ENCODE measurements at regions not wholly inside any gene's neighbourhood (a gene's known extent, or its start where the extent isn't known, plus 50 kb on each side); places are given as distances from the start of the nearest gene placed in this dataset.

DNA sequence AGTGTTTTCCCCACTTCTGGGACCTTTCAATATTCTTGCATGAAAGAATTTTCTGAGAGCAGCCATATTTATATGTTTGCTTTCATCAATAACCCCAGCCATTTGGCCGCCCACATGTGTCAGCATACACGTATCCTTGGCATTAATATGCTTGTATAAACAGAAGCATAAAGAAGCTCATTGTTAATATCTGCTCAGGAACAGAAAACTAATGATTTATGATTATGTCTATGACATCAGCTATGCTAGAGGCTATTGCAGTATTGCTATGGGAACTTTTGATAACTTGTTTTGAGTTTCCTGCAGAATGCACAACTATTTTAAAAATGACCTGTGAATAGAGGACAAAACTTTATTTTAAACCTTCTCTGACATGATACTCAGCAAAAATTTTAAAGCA is 300.9 kb upstream of the MTPN start:
- no peak overlapping the region for H3K4me3 ChIP-seq (ENCODE audit: low read depth, low read length)
- CTCF ChIA-PET: no interaction called here
- TF ChIP-seq, protein P1, sequence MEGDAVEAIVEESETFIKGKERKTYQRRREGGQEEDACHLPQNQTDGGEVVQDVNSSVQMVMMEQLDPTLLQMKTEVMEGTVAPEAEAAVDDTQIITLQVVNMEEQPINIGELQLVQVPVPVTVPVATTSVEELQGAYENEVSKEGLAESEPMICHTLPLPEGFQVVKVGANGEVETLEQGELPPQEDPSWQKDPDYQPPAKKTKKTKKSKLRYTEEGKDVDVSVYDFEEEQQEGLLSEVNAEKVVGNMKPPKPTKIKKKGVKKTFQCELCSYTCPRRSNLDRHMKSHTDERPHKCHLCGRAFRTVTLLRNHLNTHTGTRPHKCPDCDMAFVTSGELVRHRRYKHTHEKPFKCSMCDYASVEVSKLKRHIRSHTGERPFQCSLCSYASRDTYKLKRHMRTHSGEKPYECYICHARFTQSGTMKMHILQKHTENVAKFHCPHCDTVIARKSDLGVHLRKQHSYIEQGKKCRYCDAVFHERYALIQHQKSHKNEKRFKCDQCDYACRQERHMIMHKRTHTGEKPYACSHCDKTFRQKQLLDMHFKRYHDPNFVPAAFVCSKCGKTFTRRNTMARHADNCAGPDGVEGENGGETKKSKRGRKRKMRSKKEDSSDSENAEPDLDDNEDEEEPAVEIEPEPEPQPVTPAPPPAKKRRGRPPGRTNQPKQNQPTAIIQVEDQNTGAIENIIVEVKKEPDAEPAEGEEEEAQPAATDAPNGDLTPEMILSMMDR (IDR thresholded peaks at IDR 0.05; ENCODE audit: insufficient read depth, low read depth, low read length): no peak
- POLR2A ChIA-PET: no interaction called here
- no peaks in the 10 kb centered on the region for H3K27me3 ChIP-seq (ENCODE audit: control insufficient read depth, insufficient read depth, low read length)
- H3K36me3 ChIP-seq (ENCODE audit: control insufficient read depth, insufficient read depth, low read length): no peaks in the 10 kb centered on the region
- DNase-seq (ENCODE audit: low read depth): no peak

DNA sequence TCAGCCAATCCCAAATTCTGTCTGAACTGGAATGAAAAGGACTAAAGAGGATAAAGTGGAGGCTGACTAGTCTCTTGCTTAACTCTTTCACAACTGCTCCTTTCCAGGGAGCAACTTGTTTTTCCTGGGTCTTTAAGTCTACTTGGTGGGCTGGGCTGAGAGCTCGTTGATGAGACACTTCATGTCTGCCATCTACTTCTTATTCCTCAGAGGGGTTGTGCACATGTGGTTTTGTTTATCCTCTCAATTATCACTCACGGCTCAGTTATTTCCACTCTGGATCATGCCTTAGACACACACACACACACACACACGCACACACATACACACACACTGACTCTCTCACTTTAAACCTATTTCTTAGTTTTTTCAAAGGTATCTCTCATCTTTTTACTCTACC is 298.6 kb upstream of the MTPN start:
- CTCF ChIA-PET: no interaction called here

DNA sequence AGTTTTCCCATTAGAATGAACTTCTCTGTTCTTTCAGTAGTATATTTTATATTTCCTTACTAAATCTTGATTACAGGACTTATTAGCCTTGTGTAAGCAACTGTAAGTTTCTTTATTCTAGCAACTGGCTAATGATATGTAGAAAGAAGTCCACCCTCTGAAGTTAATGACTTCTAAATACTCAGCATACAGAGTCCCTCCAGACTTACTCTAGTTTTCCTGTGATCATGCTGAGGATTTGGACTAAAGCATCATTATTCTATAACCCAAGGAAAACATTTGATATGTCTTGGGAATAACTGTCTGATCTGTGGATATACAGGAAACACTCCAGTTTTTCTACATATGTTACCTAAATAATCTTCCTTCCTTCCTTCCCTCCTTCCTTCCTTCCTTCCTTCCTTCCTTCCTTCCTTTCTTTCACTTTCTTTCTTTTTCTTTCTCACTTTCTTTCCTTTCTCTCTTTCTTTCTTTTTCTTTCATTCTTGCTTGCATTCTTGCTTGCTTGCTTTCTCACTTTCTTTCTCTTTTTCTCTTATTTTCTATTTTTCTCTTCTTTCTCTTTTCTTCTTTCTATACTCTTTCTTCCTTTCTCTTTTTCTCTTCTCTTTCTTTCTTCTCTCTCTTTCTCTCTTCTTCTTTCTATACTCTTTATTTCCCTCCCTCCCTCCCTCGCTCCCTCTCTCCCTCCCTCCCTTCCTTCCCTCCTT is 297.6 kb upstream of the MTPN start:
- DNase-seq (ENCODE audit: low read depth): no peak
- no peaks in the 10 kb centered on the region for H3K27me3 ChIP-seq (ENCODE audit: control insufficient read depth, insufficient read depth, low read length)
- H3K36me3 ChIP-seq (ENCODE audit: control insufficient read depth, insufficient read depth, low read length): no peaks in the 10 kb centered on the region
- CTCF ChIA-PET: no interaction called here
- TF ChIP-seq, protein P1 (IDR thresholded peaks at IDR 0.05; ENCODE audit: insufficient read depth, low read depth, low read length): no peak
- H3K4me3 ChIP-seq (ENCODE audit: low read depth, low read length): no peak overlapping the region
- POLR2A ChIA-PET: no interaction called here

More for the DNA sequence above, 298.6 kb upstream of the MTPN start:
- Histone ChIP-seq H3K4me3 (ENCODE audit: low read depth, low read length) (no peak overlapping the region), H3K36me3 (ENCODE audit: control insufficient read depth, insufficient read depth, low read length) (no peaks in the 10 kb centered on the region), H3K27me3 (ENCODE audit: control insufficient read depth, insufficient read depth, low read length) (no peaks in the 10 kb centered on the region)
- TF ChIP-seq, protein P1 (IDR thresholded peaks at IDR 0.05; ENCODE audit: insufficient read depth, low read depth, low read length): no peak
- DNase-seq (ENCODE audit: low read depth): no peak
- POLR2A ChIA-PET: no interaction called here

DNA sequence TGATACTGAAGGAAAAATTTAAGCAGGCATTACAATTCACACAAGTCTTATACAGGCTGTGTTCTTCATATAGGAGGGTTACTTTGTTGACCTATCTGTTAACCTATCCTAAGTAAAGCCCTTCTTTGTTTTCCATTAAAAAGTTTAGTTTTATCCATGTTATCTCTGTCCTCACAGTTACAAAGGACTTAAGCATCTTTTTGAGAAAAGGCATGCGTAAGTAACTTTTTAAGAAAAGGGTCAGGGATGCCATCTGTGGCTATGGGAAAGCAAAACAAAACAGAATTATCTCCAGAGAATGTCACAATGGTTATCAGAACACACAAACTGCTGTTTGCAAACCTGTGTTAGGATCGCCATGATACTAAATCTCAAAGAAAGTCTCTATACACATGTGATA is 295.8 kb upstream of the MTPN start:
- ChIA-PET CTCF (no interaction called here), POLR2A (no interaction called here)
- Histone ChIP-seq H3K36me3 (ENCODE audit: control insufficient read depth, insufficient read depth, low read length) (no peaks in the 10 kb centered on the region), H3K4me3 (ENCODE audit: low read depth, low read length) (no peak overlapping the region), H3K27me3 (ENCODE audit: control insufficient read depth, insufficient read depth, low read length) (no peaks in the 10 kb centered on the region)
- TF ChIP-seq, protein P1 (IDR thresholded peaks at IDR 0.05; ENCODE audit: insufficient read depth, low read depth, low read length): no peak
- DNase-seq (ENCODE audit: low read depth): no peak

DNA sequence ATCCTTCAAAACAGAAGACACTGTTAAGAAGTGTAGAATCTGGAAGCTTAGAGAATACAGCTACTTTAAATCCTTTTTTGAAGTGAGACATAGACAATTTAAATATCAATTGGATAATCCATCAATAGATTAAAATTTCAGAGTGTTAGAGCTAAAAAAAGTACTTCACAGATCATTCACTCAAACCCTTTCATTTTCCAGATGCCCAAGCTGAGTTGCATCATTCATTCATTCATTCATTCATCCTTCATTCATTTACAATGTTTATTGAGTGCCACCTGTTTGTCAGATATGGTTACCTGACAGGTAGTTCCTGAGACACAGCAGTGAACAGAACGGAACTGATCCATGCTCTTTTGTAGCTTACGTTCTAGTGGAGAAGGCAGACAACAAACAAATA is 290.7 kb upstream of the MTPN start:
- no peak overlapping the region for H3K4me3 ChIP-seq (ENCODE audit: low read depth, low read length)
- ChIA-PET CTCF (no interaction called here), POLR2A (no interaction called here)
- TF ChIP-seq, protein P1 (IDR thresholded peaks at IDR 0.05; ENCODE audit: insufficient read depth, low read depth, low read length): no peak
- H3K27me3 ChIP-seq (ENCODE audit: control insufficient read depth, insufficient read depth, low read length): no peaks in the 10 kb centered on the region
- no peak for DNase-seq (ENCODE audit: low read depth)
- H3K36me3 ChIP-seq (ENCODE audit: control insufficient read depth, insufficient read depth, low read length): no peaks in the 10 kb centered on the region

All from BJ (cell line).